Activated CD4-positive, alpha-beta T cell treated with anti-CD3 and anti-CD28 coated beads, Interleukin-2, amount 10 ng/mL, durations not matched to agents 7 days and 5 days (primary cell): ENCODE measurements at regions not wholly inside any gene's neighbourhood (a gene's known extent, or its start where the extent isn't known, plus 50 kb on each side); places are given as distances from the start of the nearest gene placed in this dataset.

Experiments used
- CTCF ChIA-PET: fragments of 350-600 bp; sonication (Branson Sonifier 250); formaldehyde crosslinking; loops from one replicate; lab custom pipeline; 2021; ENCODE audit warnings: antibody characterized with exemption; lab: Charles Lee
- POLR2A ChIA-PET: fragments of 350-600 bp; sonication (Branson Sonifier 250); formaldehyde crosslinking; loops from one replicate; lab custom pipeline; 2021; ENCODE audit warnings: antibody characterized with exemption; lab: Charles Lee
- DNase-seq: peaks from one replicate; pipeline ENCODE4 v3.0.0-alpha.2; 2020
- H3K27ac Mint-ChIP-seq: one replicate; pipeline ENCODE4 v1.8.0; 2021; ENCODE audit warnings: mild to moderate bottlenecking, moderate library complexity, mixed read lengths
- H3K27me3 Mint-ChIP-seq: one replicate; pipeline ENCODE4 v1.8.0; 2021; ENCODE audit warnings: mixed read lengths
- H3K36me3 Mint-ChIP-seq: one replicate; pipeline ENCODE4 v1.8.0; 2021; ENCODE audit warnings: low read depth, mixed read lengths
- H3K4me1 Mint-ChIP-seq: one replicate; pipeline ENCODE4 v1.8.0; 2021; ENCODE audit warnings: mixed read lengths
- H3K4me3 Mint-ChIP-seq: one replicate; pipeline ENCODE4 v1.8.0; 2021; ENCODE audit warnings: mild to moderate bottlenecking, moderate library complexity, mixed read lengths
- H3K9me3 Mint-ChIP-seq: one replicate; pipeline ENCODE4 v1.8.0; 2021; ENCODE audit warnings: mixed read lengths

- Mint-ChIP-seq H3K4me3 (no peak overlapping the region), H3K27ac (no peak overlapping the region), H3K27me3 (no peaks in the 10 kb centered on the region), H3K9me3 (no peaks in the 10 kb centered on the region), H3K4me1 (no peaks in the 10 kb centered on the region), H3K36me3 (no peaks in the 10 kb centered on the region)
- POLR2A ChIA-PET = no interaction called here
- no peak for DNase-seq
- CTCF ChIA-PET = no interaction called here
These were observed 150.2 kb upstream of the PLN start for GRCh38 chr6:118397671-118398465.

GRCh38 chr6:118400098-118400497 is 148.0 kb upstream of the PLN start:
- Mint-ChIP-seq H3K27me3 (no peaks in the 10 kb centered on the region), H3K9me3 (no peaks in the 10 kb centered on the region), H3K4me1 (no peaks in the 10 kb centered on the region), H3K36me3 (no peaks in the 10 kb centered on the region), H3K4me3 (no peak overlapping the region), H3K27ac (no peak overlapping the region)
- no peak for DNase-seq
- POLR2A ChIA-PET = no interaction called here
- CTCF ChIA-PET = no interaction called here

- Mint-ChIP-seq H3K27ac (no peak overlapping the region), H3K27me3 (no peaks in the 10 kb centered on the region), H3K36me3 (no peaks in the 10 kb centered on the region), H3K9me3 (no peaks in the 10 kb centered on the region), H3K4me3 (no peak overlapping the region), H3K4me1 (no peaks in the 10 kb centered on the region)
- POLR2A ChIA-PET = no interaction called here
- no peak for DNase-seq
- CTCF ChIA-PET = interaction anchor here (1.0 kb wide), 2 partner anchors 12 to 90 kb away, joined by 3 read pairs; no protein-coding TSS in a partner anchor
These were observed 147.5 kb upstream of the PLN start for GRCh38 chr6:118400582-118400981.

GRCh38 chr6:118401325-118401975 is 146.6 kb upstream of the PLN start:
- no peak for DNase-seq
- ChIA-PET POLR2A (no interaction called here), CTCF (interaction anchor here (1.0 kb wide), 2 partner anchors 11 to 91 kb away, joined by 3 read pairs; no protein-coding TSS in a partner anchor)
- Mint-ChIP-seq H3K4me3 (no peak overlapping the region), H3K9me3 (no peaks in the 10 kb centered on the region), H3K27ac (no peak overlapping the region), H3K4me1 (no peaks in the 10 kb centered on the region), H3K36me3 (no peaks in the 10 kb centered on the region), H3K27me3 (no peaks in the 10 kb centered on the region)

- Mint-ChIP-seq H3K4me3 (no peak overlapping the region), H3K27ac (no peak overlapping the region), H3K27me3 (no peaks in the 10 kb centered on the region), H3K4me1 (no peaks in the 10 kb centered on the region), H3K36me3 (no peaks in the 10 kb centered on the region), H3K9me3 (no peaks in the 10 kb centered on the region)
- ChIA-PET CTCF (no interaction called here), POLR2A (no interaction called here)
- DNase-seq = no peak
These were observed 145.1 kb upstream of the PLN start for GRCh38 chr6:118403036-118403435.

- Mint-ChIP-seq H3K4me1 (no peaks in the 10 kb centered on the region), H3K9me3 (no peaks in the 10 kb centered on the region), H3K4me3 (no peak overlapping the region), H3K27me3 (no peaks in the 10 kb centered on the region), H3K27ac (no peak overlapping the region), H3K36me3 (no peaks in the 10 kb centered on the region)
- DNase-seq = no peak
- POLR2A ChIA-PET = no interaction called here
- CTCF ChIA-PET = no interaction called here
These were observed 139.2 kb upstream of the PLN start for GRCh38 chr6:118408863-118409262.

- no peak for DNase-seq
- POLR2A ChIA-PET = no interaction called here
- H3K9me3 Mint-ChIP-seq = no peaks in the 10 kb centered on the region
- CTCF ChIA-PET = interaction anchor here (0.7 kb wide), 2 partner anchors 43 to 52 kb away, joined by 3 to 4 read pairs; no protein-coding TSS in a partner anchor
- H3K4me1 Mint-ChIP-seq = no peaks in the 10 kb centered on the region
- no peak overlapping the region for H3K27ac Mint-ChIP-seq
- no peak overlapping the region for H3K4me3 Mint-ChIP-seq
- H3K27me3 Mint-ChIP-seq = no peaks in the 10 kb centered on the region
- H3K36me3 Mint-ChIP-seq = no peaks in the 10 kb centered on the region
These were observed 138.1 kb upstream of the PLN start for GRCh38 chr6:118410001-118410400.
